ENCODE measurements at regions not wholly inside any gene's neighbourhood (a gene's known extent, or its start where the extent isn't known, plus 50 kb on each side); places are given as distances from the start of the nearest gene placed in this dataset.

- peaks cover 3% of the 10 kb centered on the region; the same call in 1 of the 2 replicates for H3K27me3 Mint-ChIP-seq (ENCODE audit: insufficient read depth)
Measured at GRCh38 chr6:168953461-168953860, 300.2 kb downstream of the THBS2 start.

GRCh38 chr6:168951217-168951616, 302.4 kb downstream of the THBS2 start:
- no peak overlapping the region for H3K4me3 Mint-ChIP-seq
- TF ChIP-seq CTCF (IDR thresholded peaks at IDR 0.05) = no peak
- DNase-seq = no peak
- no peaks in the 10 kb centered on the region for H3K9me3 Mint-ChIP-seq
- no peaks in the 10 kb centered on the region for H3K36me3 Mint-ChIP-seq (ENCODE audit: low read depth)
- H3K4me1 Mint-ChIP-seq (ENCODE audit: low read depth) = peaks cover 4% of the 10 kb centered on the region
- H3K27me3 Mint-ChIP-seq (ENCODE audit: insufficient read depth) = peaks cover 14% of the 10 kb centered on the region
- no peak overlapping the region for H3K27ac Mint-ChIP-seq

More at GRCh38 chr6:168953461-168953860, 300.2 kb downstream of the THBS2 start:
- no peak for TF ChIP-seq CTCF (IDR thresholded peaks at IDR 0.05)
- DNase-seq = no peak
- H3K9me3 Mint-ChIP-seq = no peaks in the 10 kb centered on the region
- no peak overlapping the region for H3K27ac Mint-ChIP-seq
- peaks cover 18% of the 10 kb centered on the region for H3K4me1 Mint-ChIP-seq (ENCODE audit: low read depth)
- H3K4me3 Mint-ChIP-seq = no peak overlapping the region
- H3K36me3 Mint-ChIP-seq (ENCODE audit: low read depth) = no peaks in the 10 kb centered on the region

- Mint-ChIP-seq H3K9me3 (no peaks in the 10 kb centered on the region), H3K4me3 (no peak overlapping the region), H3K27me3 (ENCODE audit: insufficient read depth) (peaks cover 14% of the 10 kb centered on the region), H3K36me3 (ENCODE audit: low read depth) (no peaks in the 10 kb centered on the region), H3K27ac (no peak overlapping the region), H3K4me1 (ENCODE audit: low read depth) (peaks cover under 1% of the 10 kb centered on the region; the same call in 1 of the 2 replicates)
- no peak for TF ChIP-seq CTCF (IDR thresholded peaks at IDR 0.05)
- DNase-seq = no peak
Measured at GRCh38 chr6:168950858-168951214, 302.8 kb downstream of the THBS2 start.

- H3K4me3 Mint-ChIP-seq = no peak overlapping the region
- no peaks in the 10 kb centered on the region for H3K36me3 Mint-ChIP-seq (ENCODE audit: low read depth)
- H3K9me3 Mint-ChIP-seq = no peaks in the 10 kb centered on the region
- DNase-seq = no peak
- H3K4me1 Mint-ChIP-seq (ENCODE audit: low read depth) = no peaks in the 10 kb centered on the region; the same call in 1 of the 2 replicates
- peaks cover 14% of the 10 kb centered on the region for H3K27me3 Mint-ChIP-seq (ENCODE audit: insufficient read depth)
- H3K27ac Mint-ChIP-seq = no peak overlapping the region
- TF ChIP-seq CTCF (IDR thresholded peaks at IDR 0.05) = no peak
Measured at GRCh38 chr6:168949981-168950857, 303.4 kb downstream of the THBS2 start.

- peaks cover 16% of the 10 kb centered on the region for H3K27me3 Mint-ChIP-seq (ENCODE audit: insufficient read depth)
- no peak overlapping the region for H3K4me3 Mint-ChIP-seq
- no peaks in the 10 kb centered on the region; the same call in 1 of the 2 replicates for H3K4me1 Mint-ChIP-seq (ENCODE audit: low read depth)
- no peaks in the 10 kb centered on the region for H3K9me3 Mint-ChIP-seq
- H3K36me3 Mint-ChIP-seq (ENCODE audit: low read depth) = no peaks in the 10 kb centered on the region
- H3K27ac Mint-ChIP-seq = no peak overlapping the region
- TF ChIP-seq CTCF (IDR thresholded peaks at IDR 0.05) = no peak
- no peak for DNase-seq
Measured at GRCh38 chr6:168948990-168949531, 304.6 kb downstream of the THBS2 start.

Measured in HFFc6 (cell line).